IMR-90 (cell line): ENCODE measurements at regions not wholly inside any gene's neighbourhood (a gene's known extent, or its start where the extent isn't known, plus 50 kb on each side); places are given as distances from the start of the nearest gene placed in this dataset.

Experiments used
- ATAC-seq: fragments of 200-7000 bp; cut with Tn5 transposase; 2 replicates; pipeline ENCODE4 v1.9.1; 2020; ENCODE audit warnings: low read depth, mild to moderate bottlenecking, moderate library complexity
- BruUV-seq: library from RNA; stranded (reverse); fragments of 400-500 nt; replicated peaks from 2 replicates; lab custom pipeline; 2021; lab: Mats Ljungman, UMichigan
- CTCF ChIA-PET: fragments of 300-600 bp; formaldehyde crosslinking; extraction: SDS; loops from one replicate; lab custom pipeline; 2021; ENCODE audit warnings: antibody characterized with exemption; lab: Yijun Ruan, JAX
- POLR2A ChIA-PET: fragments of 300-600 bp; sonication (Branson Sonifier 250); formaldehyde crosslinking; loops from one replicate; lab custom pipeline; 2022; ENCODE audit warnings: antibody characterized with exemption; ENCODE audit not compliant: unreplicated experiment; lab: Charles Lee
- DNase-seq: peaks from one replicate; pipeline ENCODE4 v3.0.0; 2013
- H2AFZ ChIP-seq: replicated peaks from 2 replicates; pipeline ENCODE3; 2013; ENCODE audit warnings: low read length, mild to moderate bottlenecking; ENCODE audit not compliant: poor library complexity
- H2AK5ac ChIP-seq: 2 replicates; pipeline ENCODE4 v1.6.1; 2013; ENCODE audit warnings: low read depth, low read length, inconsistent platforms
- H2AK9ac ChIP-seq: replicated peaks from 2 replicates; pipeline ENCODE3; 2013; ENCODE audit warnings: mild to moderate bottlenecking, low read depth, low read length, moderate library complexity; ENCODE audit not compliant: poor library complexity
- H2BK120ac ChIP-seq: 2 replicates; pipeline ENCODE4 v1.6.1; 2013; ENCODE audit warnings: low read depth, low read length, inconsistent platforms
- H2BK15ac ChIP-seq: 3 replicates; pipeline ENCODE4 v1.6.1; 2013; ENCODE audit warnings: low read depth, low read length, inconsistent platforms
- H2BK20ac ChIP-seq: 2 replicates; pipeline ENCODE4 v1.6.1; 2013; ENCODE audit warnings: low read depth, mild to moderate bottlenecking, inconsistent platforms, low read length, moderate library complexity
- H2BK5ac ChIP-seq: 2 replicates; pipeline ENCODE4 v1.6.1; 2013; ENCODE audit warnings: mild to moderate bottlenecking, low read depth, low read length, inconsistent platforms; ENCODE audit not compliant: poor library complexity, severe bottlenecking
- H3K14ac ChIP-seq: replicated peaks from 2 replicates; pipeline ENCODE4 v1.6.1; 2013; ENCODE audit warnings: low read depth, low read length, inconsistent platforms
- H3K18ac ChIP-seq: 2 replicates; pipeline ENCODE4 v1.6.1; 2013; ENCODE audit warnings: low read depth, low read length, control low read depth
- H3K23ac ChIP-seq: 2 replicates; pipeline ENCODE4 v1.6.1; 2013; ENCODE audit warnings: low read depth, low read length, inconsistent platforms
- H3K27ac ChIP-seq: 2 replicates; pipeline ENCODE4 v1.5.1; 2013; ENCODE audit warnings: mild to moderate bottlenecking, control low read depth, low read length; ENCODE audit not compliant: insufficient read depth
- H3K27me3 ChIP-seq: 2 replicates; pipeline ENCODE4 v1.6.1; 2013; ENCODE audit warnings: low read length; ENCODE audit not compliant: control insufficient read depth, insufficient read depth
- H3K36me3 ChIP-seq: 2 replicates; pipeline ENCODE4 v1.6.1; 2013; ENCODE audit warnings: low read length, mixed read lengths; ENCODE audit not compliant: control insufficient read depth, insufficient read depth
- H3K4ac ChIP-seq: 2 replicates; pipeline ENCODE4 v1.6.1; 2013; ENCODE audit warnings: low read depth, low read length, inconsistent platforms
- H3K4me1 ChIP-seq: 2 replicates; pipeline ENCODE4 v1.6.1; 2013; ENCODE audit warnings: low read length, mixed read lengths; ENCODE audit not compliant: control insufficient read depth, insufficient read depth
- H3K4me2 ChIP-seq: 2 replicates; pipeline ENCODE4 v1.6.1; 2013; ENCODE audit warnings: low read depth, mild to moderate bottlenecking, control low read depth, low read length, moderate library complexity
- H3K4me3 ChIP-seq: 2 replicates; pipeline ENCODE4 v1.5.1; 2013; ENCODE audit warnings: low read depth, mild to moderate bottlenecking, control low read depth, low read length, moderate library complexity; ENCODE audit not compliant: insufficient read depth
- H3K56ac ChIP-seq: 2 replicates; pipeline ENCODE4 v1.6.1; 2013; ENCODE audit warnings: low read length, inconsistent platforms; ENCODE audit not compliant: insufficient read depth; ENCODE audit errors: extremely low read depth
- H3K79me1 ChIP-seq, 2 experiments: 2 replicates each; pipeline ENCODE4 v1.6.1; 2013; ENCODE audit warnings: low read length in 2 of 2, inconsistent platforms in 1 of 2, low read depth in 1 of 2
- H3K9ac ChIP-seq: 2 replicates; pipeline ENCODE4 v1.6.1; 2013; ENCODE audit warnings: low read depth, low read length, control low read depth
- H3K9me1 ChIP-seq: 2 replicates; pipeline ENCODE4 v1.6.1; 2013; ENCODE audit warnings: low read length, inconsistent platforms; ENCODE audit not compliant: insufficient read depth
- H3K9me3 ChIP-seq: 2 replicates; pipeline ENCODE4 v1.6.1; 2013; ENCODE audit warnings: low read length; ENCODE audit not compliant: control insufficient read depth, insufficient read depth
- H4K20me1 ChIP-seq: 2 replicates; pipeline ENCODE4 v1.6.1; 2013; ENCODE audit warnings: low read length, inconsistent platforms; ENCODE audit not compliant: insufficient read depth
- H4K5ac ChIP-seq: 2 replicates; pipeline ENCODE4 v1.6.1; 2013; ENCODE audit warnings: mild to moderate bottlenecking, low read depth, low read length, control low read depth
- H4K8ac ChIP-seq, 2 experiments: 2 replicates each; pipeline ENCODE4 v1.6.1; 2013; ENCODE audit warnings: low read depth in 2 of 2, low read length in 2 of 2, control low read depth in 1 of 2, inconsistent platforms in 1 of 2
- H4K91ac ChIP-seq: 2 replicates; pipeline ENCODE4 v1.6.1; 2013; ENCODE audit warnings: low read depth, low read length, inconsistent platforms; ENCODE audit not compliant: insufficient read depth
- CEBPB ChIP-seq: IDR thresholded peaks from 2 replicates; pipeline ENCODE4 v1.6.1; 2012; ENCODE audit warnings: low read depth, low read length, improper control_type of control experiment
- CHD1 ChIP-seq: IDR thresholded peaks from 2 replicates; pipeline ENCODE4 v1.6.1; 2012; ENCODE audit warnings: low read depth, low read length, improper control_type of control experiment
- ELK1 ChIP-seq: fragments of 150-350 bp; IDR thresholded peaks from 2 replicates; pipeline ENCODE4 v1.6.1; 2016; ENCODE audit warnings: low read depth, mild to moderate bottlenecking, low read length, moderate library complexity, borderline replicate concordance
- FOS ChIP-seq: fragments of 150-350 bp; IDR thresholded peaks from 2 replicates; pipeline ENCODE4 v1.6.1; 2016; ENCODE audit warnings: low read depth, low read length
- MAFK ChIP-seq: IDR thresholded peaks from 2 replicates; pipeline ENCODE4 v1.6.1; 2012; ENCODE audit warnings: low read depth, low read length, improper control_type of control experiment
- MAZ ChIP-seq: IDR thresholded peaks from 2 replicates; pipeline ENCODE4 v1.6.1; 2012; ENCODE audit warnings: low read depth, mild to moderate bottlenecking, low read length, improper control_type of control experiment, moderate library complexity, borderline replicate concordance
- MXI1 ChIP-seq: IDR thresholded peaks from 2 replicates; pipeline ENCODE4 v1.6.1; 2012; ENCODE audit warnings: low read depth, mild to moderate bottlenecking, low read length, moderate library complexity, borderline replicate concordance
- NFE2L2 ChIP-seq: fragments of 150-350 bp; IDR thresholded peaks from 2 replicates; pipeline ENCODE4 v1.6.1; 2016; ENCODE audit warnings: low read depth, mild to moderate bottlenecking, low read length
- POLR2A ChIP-seq: IDR thresholded peaks from 2 replicates; pipeline ENCODE4 v1.6.1; 2012; ENCODE audit warnings: mild to moderate bottlenecking, low read depth, low read length
- RAD21 ChIP-seq: IDR thresholded peaks from 2 replicates; pipeline ENCODE4 v1.6.1; 2012; ENCODE audit warnings: low read length, improper control_type of control experiment
- RFX5 ChIP-seq: IDR thresholded peaks from 2 replicates; pipeline ENCODE4 v1.8.0; 2012; ENCODE audit warnings: low read depth, mild to moderate bottlenecking, low read length, moderate library complexity
- SMC3 ChIP-seq: fragments of 150-350 bp; IDR thresholded peaks from 2 replicates; pipeline ENCODE4 v1.6.1; 2016; ENCODE audit warnings: low read depth, mild to moderate bottlenecking, antibody characterized with exemption, low read length, moderate library complexity
- WGBS, 2 experiments: methylation state at CpG; one replicate each; pipeline versions ENCODE4 v1.1.5 to v1.1.7; 2013; ENCODE audit warnings: missing lambda C conversion rate in 2 of 2; ENCODE audit not compliant: insufficient read length in 1 of 2; ENCODE audit errors: extremely low coverage in 2 of 2; 5-methylcytosine and 5-hydroxymethylcytosine counted together
- dilution Hi-C: fragments of 300-500 bp; cut with HindIII; formaldehyde crosslinking; loops from one replicate; pipeline ENCODE4 v1.14.3; 2018; ENCODE audit warnings: low sequenced_read_pairs; ENCODE audit not compliant: unreplicated experiment
- in situ Hi-C: fragments of 300-500 bp; cut with MboI; formaldehyde crosslinking; loops from 3 replicates; pipeline ENCODE4 v1.14.3; 2019; ENCODE audit warnings: low sequenced_read_pairs, inconsistent platforms, mixed read lengths
- intact Hi-C: fragments of 100-400 bp; cut with micrococcal nuclease; formaldehyde crosslinking; loops from 2 replicates; pipeline ENCODE4 v1.10.0; 2022

GRCh38 chr1:219559899-219560298, 53.0 kb downstream of the ZC3H11B start:
- no CpG with 5 or more reads among the region's 4 CpGs for WGBS, 2 experiments
- DNase-seq (no peak), ATAC-seq (no peak)
- Histone ChIP-seq H3K4me2 (no peak overlapping the region), H2AK5ac (no peak overlapping the region), H3K23ac (no peak overlapping the region), H3K36me3 (no peaks in the 10 kb centered on the region), H2AK9ac (no peak overlapping the region), H4K20me1 (no peaks in the 10 kb centered on the region), H4K91ac (no peak overlapping the region), H2BK15ac (no peak overlapping the region), H3K56ac (no peak overlapping the region), H4K8ac (no peak overlapping the region), H2BK120ac (no peak overlapping the region), H3K9me3 (no peaks in the 10 kb centered on the region), H2BK20ac (no peak overlapping the region), H3K4me1 (no peaks in the 10 kb centered on the region; the same call in 1 of the 2 replicates), H4K5ac (no peak overlapping the region), H3K79me1 (no peaks in the 10 kb centered on the region), H3K27ac (no peak overlapping the region), H2AFZ (no peak overlapping the region), H2BK5ac (no peak overlapping the region), H3K18ac (no peak overlapping the region), H3K9me1 (no peaks in the 10 kb centered on the region), H3K4me3 (no peak overlapping the region), H3K27me3 (no peaks in the 10 kb centered on the region), H3K9ac (no peak overlapping the region), H3K14ac (no peak overlapping the region), H3K4ac (no peak overlapping the region)
- ChIA-PET CTCF (no interaction called here), POLR2A (no interaction called here)
- dilution Hi-C loops = no loop called here
- intact Hi-C loops = loop anchor here (10.0 kb wide), 1 partner anchor 475 kb away; no protein-coding TSS in a partner anchor
- TF ChIP-seq MAZ = no peak
- no peak for TF ChIP-seq CHD1
- TF ChIP-seq MXI1 = no peak
- no peak for TF ChIP-seq FOS
- TF ChIP-seq MAFK = no peak
- TF ChIP-seq CEBPB = no peak
- no peak for TF ChIP-seq RFX5
- no peak for TF ChIP-seq SMC3
- no peak for TF ChIP-seq POLR2A
- no peak for TF ChIP-seq RAD21
- no peak for TF ChIP-seq NFE2L2
- no peak for TF ChIP-seq ELK1
- no TSS peak for BruUV-seq
- in situ Hi-C loops = loop anchor here (5.0 to 25.0 kb wide), 3 partner anchors 355 to 1233 kb away; no protein-coding TSS in a partner anchor
